A549 (cell line): ENCODE measurements at regions not wholly inside any gene's neighbourhood (a gene's known extent, or its start where the extent isn't known, plus 50 kb on each side); places are given as distances from the start of the nearest gene placed in this dataset.

Experiments
- ATAC-seq, 2 experiments: fragments of 200-7000 bp in 1 of 2; fragments of >200 bp in 1 of 2; cut with Nextera tagmentation in 1 of 2; cut with Tn5 transposase in 1 of 2; 3 replicates each; pipeline versions ENCODE4 v1.8.0 to v1.9.1; 2018 to 2020; ENCODE audit warnings: mild to moderate bottlenecking in 1 of 2, moderate library complexity in 1 of 2
- CTCF ChIA-PET: fragments of 300-600 bp; sonication (Branson Sonifier 250); formaldehyde crosslinking; extraction: SDS; loops from one replicate; lab custom pipeline; 2021; ENCODE audit warnings: antibody characterized with exemption, inconsistent platforms; lab: Yijun Ruan, JAX
- POLR2A ChIA-PET: fragments of 350-600 bp; formaldehyde crosslinking; extraction: SDS; loops from one replicate; lab custom pipeline; 2021; ENCODE audit warnings: antibody characterized with exemption, inconsistent platforms; lab: Yijun Ruan, JAX
- DNase-seq, 2 experiments: peaks; one replicate each; pipeline versions ENCODE4 v3.0.0 to v3.0.0-alpha.2; 2011 to 2016; ENCODE audit warnings: low read depth in 1 of 2, low spot score in 1 of 2
- FAIRE-seq: peaks from 2 replicates; lab custom pipeline; 2011; peaks lifted over from hg19 to GRCh38; lab: Jason Lieb, UNC
- H3K27ac ChIP-seq, 2 experiments: fragments of >200 bp; sonication (Bioruptor Twin); formaldehyde crosslinking; 3 replicates each; pipeline ENCODE4 v1.5.1; 2016 to 2017
- H3K4me1 ChIP-seq: fragments of >200 bp; sonication (Bioruptor Twin); formaldehyde crosslinking; 3 replicates; pipeline ENCODE4 v1.6.1; 2016
- H3K4me2 ChIP-seq: fragments of >200 bp; sonication (Bioruptor Twin); formaldehyde crosslinking; 3 replicates; pipeline ENCODE4 v1.6.1; 2016
- H3K4me3 ChIP-seq: fragments of >200 bp; sonication (Bioruptor Twin); formaldehyde crosslinking; 3 replicates; pipeline ENCODE4 v1.5.1; 2016
- H3K9me3 ChIP-seq: fragments of >200 bp; sonication (Bioruptor Twin); formaldehyde crosslinking; 3 replicates; pipeline ENCODE4 v1.6.1; 2016
- BHLHE40 ChIP-seq: IDR thresholded peaks from 2 replicates; pipeline ENCODE4 v1.6.1; 2012; ENCODE audit warnings: low read depth, low read length, inconsistent platforms
- FOSB ChIP-seq: fragments of 250-450 bp; sonication (Bioruptor Pico); IDR thresholded peaks from 2 replicates; pipeline ENCODE4 v1.5.0; 2020; ENCODE audit warnings: mild to moderate bottlenecking, moderate library complexity
- FOSL2 ChIP-seq, 2 experiments: fragments of 450-650 bp in 1 of 2; fragments of >200 bp in 1 of 2; sonication (Bioruptor Twin) in 1 of 2; formaldehyde crosslinking; IDR thresholded peaks; 2 replicates each; pipeline versions ENCODE4 v1.5.0 to v1.6.1; 2016 to 2020; ENCODE audit warnings: mild to moderate bottlenecking in 1 of 2, moderate library complexity in 1 of 2
- HDAC2 ChIP-seq: fragments of 200-600 bp; sonication (generic); IDR thresholded peaks from 2 replicates; pipeline ENCODE4 v1.6.1; 2016
- HOXA7 ChIP-seq: fragments of 250-450 bp; sonication (Bioruptor Pico); IDR thresholded peaks from 2 replicates; pipeline ENCODE4 v1.5.0; 2020; ENCODE audit warnings: mild to moderate bottlenecking, moderate library complexity
- NPAS2 ChIP-seq: fragments of 250-450 bp; sonication (Bioruptor Pico); IDR thresholded peaks from 2 replicates; pipeline ENCODE4 v1.8.0; 2022; ENCODE audit warnings: mild to moderate bottlenecking, moderate library complexity, borderline replicate concordance
- POLR2AphosphoS2 ChIP-seq: conservative IDR thresholded peaks from 2 replicates; pipeline ENCODE4 v1.6.1; 2012; ENCODE audit warnings: low read length, improper control_type of control experiment, inconsistent platforms
- RAD21 ChIP-seq, 2 experiments: fragments of >200 bp in 1 of 2; sonication (Bioruptor Twin) in 1 of 2; formaldehyde crosslinking in 1 of 2; IDR thresholded peaks in 1 of 2; conservative IDR thresholded peaks in 1 of 2; 2 replicates in 1 of 2; 3 replicates in 1 of 2; pipeline ENCODE4 v1.6.1; 2012 to 2018; ENCODE audit warnings: inconsistent platforms in 1 of 2
- RCOR1 ChIP-seq: fragments of 150-350 bp; IDR thresholded peaks from 2 replicates; pipeline ENCODE4 v1.6.1; 2014; ENCODE audit warnings: antibody characterized with exemption, low read length, low read depth
- RFX5 ChIP-seq: fragments of 450-650 bp; IDR thresholded peaks from 2 replicates; pipeline ENCODE4 v1.7.1; 2014; ENCODE audit warnings: antibody characterized with exemption, mild to moderate bottlenecking, moderate library complexity
- SREBF2 ChIP-seq: fragments of 450-650 bp; IDR thresholded peaks from 2 replicates; pipeline ENCODE4 v1.6.1; 2014; ENCODE audit warnings: mild to moderate bottlenecking, moderate library complexity
- TFCP2L1 ChIP-seq: fragments of 250-450 bp; sonication (Bioruptor Pico); IDR thresholded peaks from 2 replicates; pipeline ENCODE4 v1.5.0; 2021; ENCODE audit warnings: mild to moderate bottlenecking
- TP53 ChIP-seq: fragments of 250-450 bp; sonication (Bioruptor Pico); IDR thresholded peaks from 2 replicates; pipeline ENCODE4 v1.5.0; 2021; ENCODE audit warnings: mild to moderate bottlenecking, moderate library complexity
- ZFP36 ChIP-seq: fragments of 450-650 bp; IDR thresholded peaks from 2 replicates; pipeline ENCODE4 v1.6.1; 2014; ENCODE audit warnings: borderline replicate concordance; ENCODE audit not compliant: partially characterized antibody
- WGBS: methylation state at CpG from one replicate; pipeline ENCODE4 v1.1.6; 2017; ENCODE audit errors: missing lambda C conversion rate; 5-methylcytosine and 5-hydroxymethylcytosine counted together
- TF ChIP-seq, protein P1 (sequence below): fragments of 200-600 bp; sonication (generic); IDR thresholded peaks from 2 replicates; pipeline ENCODE4 v1.6.1; 2016; ENCODE audit warnings: antibody characterized with exemption, mild to moderate bottlenecking, moderate library complexity
- TF ChIP-seq, protein P2 (sequence below): fragments of 250-450 bp; sonication (Bioruptor Pico); IDR thresholded peaks from 2 replicates; pipeline ENCODE4 v1.5.0; 2021; ENCODE audit warnings: mild to moderate bottlenecking, moderate library complexity, borderline replicate concordance
- TF ChIP-seq, protein P3 (sequence below): fragments of 450-650 bp; IDR thresholded peaks from 2 replicates; pipeline ENCODE4 v1.6.1; 2014; ENCODE audit warnings: antibody characterized with exemption

DNA sequence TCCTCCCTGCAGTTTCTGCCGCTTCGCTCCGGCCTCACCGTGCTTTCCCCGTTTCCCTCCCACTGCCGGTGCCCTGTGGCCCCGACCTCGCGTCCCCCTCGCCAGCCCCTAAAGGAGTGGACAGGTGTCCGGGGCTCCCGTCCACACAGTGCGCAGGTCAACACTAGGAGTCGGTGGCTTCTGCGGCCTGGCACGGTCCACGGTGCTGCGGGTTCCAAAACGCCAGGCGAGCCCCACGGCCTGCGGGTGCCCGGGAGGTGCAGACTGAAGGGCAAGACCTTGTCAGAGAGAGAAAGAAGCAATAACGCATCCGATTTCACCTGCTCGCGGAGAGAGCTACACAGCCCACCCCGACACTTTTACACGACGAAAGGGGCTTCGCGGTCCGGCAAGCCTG is 588.7 kb upstream of the SALL3 start:
- 82% methylated on average over 14 of the region's 33 CpGs for WGBS
- Histone ChIP-seq H3K27ac (no peak overlapping the region), H3K4me3 (no peak overlapping the region), H3K9me3 (no peaks in the 10 kb centered on the region), H3K4me1 (no peaks in the 10 kb centered on the region), H3K4me2 (no peak overlapping the region)
- TF ChIP-seq RFX5 (no peak), RCOR1 (no peak), SREBF2 (no peak), POLR2AphosphoS2 (no peak), TFCP2L1 (no peak), HDAC2 (no peak), TP53 (CRISPR knock-in tag) (no peak), BHLHE40 (no peak), NPAS2 (CRISPR knock-in tag) (no peak)
- TF ChIP-seq, protein P1, sequence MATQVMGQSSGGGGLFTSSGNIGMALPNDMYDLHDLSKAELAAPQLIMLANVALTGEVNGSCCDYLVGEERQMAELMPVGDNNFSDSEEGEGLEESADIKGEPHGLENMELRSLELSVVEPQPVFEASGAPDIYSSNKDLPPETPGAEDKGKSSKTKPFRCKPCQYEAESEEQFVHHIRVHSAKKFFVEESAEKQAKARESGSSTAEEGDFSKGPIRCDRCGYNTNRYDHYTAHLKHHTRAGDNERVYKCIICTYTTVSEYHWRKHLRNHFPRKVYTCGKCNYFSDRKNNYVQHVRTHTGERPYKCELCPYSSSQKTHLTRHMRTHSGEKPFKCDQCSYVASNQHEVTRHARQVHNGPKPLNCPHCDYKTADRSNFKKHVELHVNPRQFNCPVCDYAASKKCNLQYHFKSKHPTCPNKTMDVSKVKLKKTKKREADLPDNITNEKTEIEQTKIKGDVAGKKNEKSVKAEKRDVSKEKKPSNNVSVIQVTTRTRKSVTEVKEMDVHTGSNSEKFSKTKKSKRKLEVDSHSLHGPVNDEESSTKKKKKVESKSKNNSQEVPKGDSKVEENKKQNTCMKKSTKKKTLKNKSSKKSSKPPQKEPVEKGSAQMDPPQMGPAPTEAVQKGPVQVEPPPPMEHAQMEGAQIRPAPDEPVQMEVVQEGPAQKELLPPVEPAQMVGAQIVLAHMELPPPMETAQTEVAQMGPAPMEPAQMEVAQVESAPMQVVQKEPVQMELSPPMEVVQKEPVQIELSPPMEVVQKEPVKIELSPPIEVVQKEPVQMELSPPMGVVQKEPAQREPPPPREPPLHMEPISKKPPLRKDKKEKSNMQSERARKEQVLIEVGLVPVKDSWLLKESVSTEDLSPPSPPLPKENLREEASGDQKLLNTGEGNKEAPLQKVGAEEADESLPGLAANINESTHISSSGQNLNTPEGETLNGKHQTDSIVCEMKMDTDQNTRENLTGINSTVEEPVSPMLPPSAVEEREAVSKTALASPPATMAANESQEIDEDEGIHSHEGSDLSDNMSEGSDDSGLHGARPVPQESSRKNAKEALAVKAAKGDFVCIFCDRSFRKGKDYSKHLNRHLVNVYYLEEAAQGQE = no peak
- ChIA-PET CTCF (interaction anchor here (0.7 kb wide), 1 partner anchor 157 kb away, joined by 4 read pairs; no protein-coding TSS in a partner anchor), POLR2A (no interaction called here)
- FAIRE-seq (no peak), DNase-seq (no peak), ATAC-seq (no peak)

DNA sequence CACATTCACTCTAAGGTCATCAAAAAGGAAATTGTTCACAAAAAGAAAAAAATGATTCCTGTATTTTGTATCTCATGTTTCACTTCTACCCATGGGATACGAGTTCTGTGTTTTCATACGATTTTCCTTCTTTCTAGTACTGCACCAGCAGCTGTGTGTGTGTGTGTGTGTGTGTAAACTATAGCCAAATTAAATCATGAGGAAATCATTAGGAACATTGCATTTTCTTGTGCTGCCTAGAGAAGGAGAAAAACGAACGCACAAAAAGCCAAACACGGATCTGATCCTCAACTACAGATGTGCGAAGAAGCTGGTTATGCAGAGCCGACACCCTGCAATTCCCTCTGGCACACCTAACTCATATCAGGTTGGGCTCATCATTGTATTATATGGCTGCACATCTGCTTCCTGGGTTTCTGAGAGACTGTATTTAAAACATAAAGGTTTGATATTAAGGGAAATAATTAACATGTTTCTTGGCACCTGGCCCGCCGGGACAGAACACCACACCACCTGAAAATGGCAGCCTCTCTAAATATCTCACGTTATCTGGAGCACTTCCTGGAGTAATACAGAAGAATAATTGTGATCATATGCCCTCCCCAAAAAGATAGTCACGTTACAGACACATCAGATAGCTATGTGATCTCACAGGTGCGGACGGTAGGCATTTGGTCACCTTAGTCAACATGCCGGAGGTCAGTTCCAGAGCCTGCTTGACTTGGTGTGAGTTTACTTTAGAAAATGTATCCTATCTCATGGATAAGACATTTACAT is 586.3 kb upstream of the SALL3 start:
- ATAC-seq (no peak), FAIRE-seq (no peak), DNase-seq (no peak)
- ChIA-PET CTCF (interaction anchor here (0.8 kb wide), 1 partner anchor 32 kb away, joined by 3 read pairs; no protein-coding TSS in a partner anchor), POLR2A (no interaction called here)
- no peaks in the 10 kb centered on the region for H3K4me1 ChIP-seq
- H3K4me3 ChIP-seq = no peak overlapping the region
- no peak for TF ChIP-seq ZFP36
- TF ChIP-seq TP53 (CRISPR knock-in tag) = no peak
- TF ChIP-seq RAD21 (conservative IDR thresholded peaks at IDR 0.05 in 1 of 2, IDR thresholded peaks at IDR 0.05 in 1 of 2) = no peak
- TF ChIP-seq FOSL2 (IDR thresholded peaks at IDR 0.05) = no peak
- TF ChIP-seq FOSL2 (CRISPR knock-in tag; IDR thresholded peaks at IDR 0.05) = no peak
- TF ChIP-seq NPAS2 (CRISPR knock-in tag) = no peak
- TF ChIP-seq, protein P2, sequence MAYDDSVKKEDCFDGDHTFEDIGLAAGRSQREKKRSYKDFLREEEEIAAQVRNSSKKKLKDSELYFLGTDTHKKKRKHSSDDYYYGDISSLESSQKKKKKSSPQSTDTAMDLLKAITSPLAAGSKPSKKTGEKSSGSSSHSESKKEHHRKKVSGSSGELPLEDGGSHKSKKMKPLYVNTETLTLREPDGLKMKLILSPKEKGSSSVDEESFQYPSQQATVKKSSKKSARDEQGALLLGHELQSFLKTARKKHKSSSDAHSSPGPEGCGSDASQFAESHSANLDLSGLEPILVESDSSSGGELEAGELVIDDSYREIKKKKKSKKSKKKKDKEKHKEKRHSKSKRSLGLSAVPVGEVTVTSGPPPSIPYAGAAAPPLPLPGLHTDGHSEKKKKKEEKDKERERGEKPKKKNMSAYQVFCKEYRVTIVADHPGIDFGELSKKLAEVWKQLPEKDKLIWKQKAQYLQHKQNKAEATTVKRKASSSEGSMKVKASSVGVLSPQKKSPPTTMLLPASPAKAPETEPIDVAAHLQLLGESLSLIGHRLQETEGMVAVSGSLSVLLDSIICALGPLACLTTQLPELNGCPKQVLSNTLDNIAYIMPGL (CRISPR knock-in tag) = no peak
- TF ChIP-seq FOSB (CRISPR knock-in tag) = no peak
- TF ChIP-seq, protein P3, sequence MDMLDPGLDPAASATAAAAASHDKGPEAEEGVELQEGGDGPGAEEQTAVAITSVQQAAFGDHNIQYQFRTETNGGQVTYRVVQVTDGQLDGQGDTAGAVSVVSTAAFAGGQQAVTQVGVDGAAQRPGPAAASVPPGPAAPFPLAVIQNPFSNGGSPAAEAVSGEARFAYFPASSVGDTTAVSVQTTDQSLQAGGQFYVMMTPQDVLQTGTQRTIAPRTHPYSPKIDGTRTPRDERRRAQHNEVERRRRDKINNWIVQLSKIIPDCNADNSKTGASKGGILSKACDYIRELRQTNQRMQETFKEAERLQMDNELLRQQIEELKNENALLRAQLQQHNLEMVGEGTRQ = no peak
- no peak for TF ChIP-seq HOXA7 (CRISPR knock-in tag)
- H3K9me3 ChIP-seq = no peaks in the 10 kb centered on the region
- H3K4me2 ChIP-seq = no peak overlapping the region
- H3K27ac ChIP-seq = no peak overlapping the region
- 40% methylated on average over 14 of the region's 14 CpGs for WGBS
